ENCODE measurements at regions not wholly inside any gene's neighbourhood (a gene's known extent, or its start where the extent isn't known, plus 50 kb on each side); places are given as distances from the start of the nearest gene placed in this dataset.

DNA sequence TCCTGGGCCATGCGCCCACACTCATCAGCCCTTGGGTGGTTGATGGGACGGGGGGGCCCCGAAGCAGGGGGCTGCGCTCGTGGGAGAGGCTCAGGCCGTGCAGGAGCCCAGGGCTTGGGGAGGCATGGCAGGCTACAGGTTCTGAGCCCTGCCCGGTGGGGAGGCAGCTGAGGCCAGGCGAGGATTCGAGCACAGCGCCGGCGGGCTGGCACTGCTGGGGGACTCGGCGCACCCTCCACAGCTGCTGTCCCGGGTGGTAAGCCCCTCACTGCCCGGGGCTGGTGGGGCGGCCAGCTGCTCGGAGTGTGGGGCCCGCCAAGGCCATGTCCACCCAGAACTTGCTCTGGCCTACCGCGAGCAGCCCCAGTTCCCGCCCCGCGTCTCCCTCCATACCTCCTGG lies 295.8 kb upstream of the SEL1L start:
- TF ChIP-seq ELF4 (IDR thresholded peaks at IDR 0.05): no peak
- TF ChIP-seq FOXM1 (IDR thresholded peaks at IDR 0.05; ENCODE audit: borderline replicate concordance): no peak
- TF ChIP-seq ZNF384 (IDR thresholded peaks at IDR 0.05): no peak
- no peak for TF ChIP-seq TARDBP (IDR thresholded peaks at IDR 0.05)
- TF ChIP-seq ARNT (IDR thresholded peaks at IDR 0.05): no peak
